GM12801 (cell line): ENCODE measurements at regions not wholly inside any gene's neighbourhood (a gene's known extent, or its start where the extent isn't known, plus 50 kb on each side); places are given as distances from the start of the nearest gene placed in this dataset.

Experiments used
- TF ChIP-seq, protein P1 (sequence below): IDR thresholded peaks from one replicate; pipeline ENCODE4 v1.5.1; 2011; ENCODE audit warnings: control low read depth; ENCODE audit not compliant: insufficient read length; ENCODE audit errors: extremely low read depth

GRCh38 chr13:73879346-73880015, 254.7 kb downstream of the KLF12 start:
- TF ChIP-seq, protein P1, sequence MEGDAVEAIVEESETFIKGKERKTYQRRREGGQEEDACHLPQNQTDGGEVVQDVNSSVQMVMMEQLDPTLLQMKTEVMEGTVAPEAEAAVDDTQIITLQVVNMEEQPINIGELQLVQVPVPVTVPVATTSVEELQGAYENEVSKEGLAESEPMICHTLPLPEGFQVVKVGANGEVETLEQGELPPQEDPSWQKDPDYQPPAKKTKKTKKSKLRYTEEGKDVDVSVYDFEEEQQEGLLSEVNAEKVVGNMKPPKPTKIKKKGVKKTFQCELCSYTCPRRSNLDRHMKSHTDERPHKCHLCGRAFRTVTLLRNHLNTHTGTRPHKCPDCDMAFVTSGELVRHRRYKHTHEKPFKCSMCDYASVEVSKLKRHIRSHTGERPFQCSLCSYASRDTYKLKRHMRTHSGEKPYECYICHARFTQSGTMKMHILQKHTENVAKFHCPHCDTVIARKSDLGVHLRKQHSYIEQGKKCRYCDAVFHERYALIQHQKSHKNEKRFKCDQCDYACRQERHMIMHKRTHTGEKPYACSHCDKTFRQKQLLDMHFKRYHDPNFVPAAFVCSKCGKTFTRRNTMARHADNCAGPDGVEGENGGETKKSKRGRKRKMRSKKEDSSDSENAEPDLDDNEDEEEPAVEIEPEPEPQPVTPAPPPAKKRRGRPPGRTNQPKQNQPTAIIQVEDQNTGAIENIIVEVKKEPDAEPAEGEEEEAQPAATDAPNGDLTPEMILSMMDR: no peak

DNA sequence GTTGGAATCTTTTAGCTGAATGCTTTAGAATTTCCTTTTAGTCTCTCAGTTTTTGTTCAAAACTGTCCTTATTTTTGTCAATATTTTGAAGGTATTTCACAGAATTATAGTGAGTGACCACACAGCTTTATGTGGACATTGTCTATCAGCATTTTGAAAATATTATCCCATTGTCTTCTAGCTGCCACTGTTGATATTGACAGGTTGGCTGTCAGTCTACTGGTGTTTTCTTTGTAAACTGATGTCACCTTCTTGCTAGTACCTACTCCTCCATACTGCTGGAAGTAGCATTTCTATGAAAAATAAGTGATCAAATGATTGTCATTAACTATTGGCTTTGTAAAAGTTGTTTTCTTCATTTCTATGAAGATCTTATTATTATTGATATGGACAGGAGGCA, 256.8 kb downstream of the KLF12 start:
- TF ChIP-seq, protein P1: no peak

GRCh38 chr13:73876323-73876722, 257.9 kb downstream of the KLF12 start:
- TF ChIP-seq, protein P1: no peak

DNA sequence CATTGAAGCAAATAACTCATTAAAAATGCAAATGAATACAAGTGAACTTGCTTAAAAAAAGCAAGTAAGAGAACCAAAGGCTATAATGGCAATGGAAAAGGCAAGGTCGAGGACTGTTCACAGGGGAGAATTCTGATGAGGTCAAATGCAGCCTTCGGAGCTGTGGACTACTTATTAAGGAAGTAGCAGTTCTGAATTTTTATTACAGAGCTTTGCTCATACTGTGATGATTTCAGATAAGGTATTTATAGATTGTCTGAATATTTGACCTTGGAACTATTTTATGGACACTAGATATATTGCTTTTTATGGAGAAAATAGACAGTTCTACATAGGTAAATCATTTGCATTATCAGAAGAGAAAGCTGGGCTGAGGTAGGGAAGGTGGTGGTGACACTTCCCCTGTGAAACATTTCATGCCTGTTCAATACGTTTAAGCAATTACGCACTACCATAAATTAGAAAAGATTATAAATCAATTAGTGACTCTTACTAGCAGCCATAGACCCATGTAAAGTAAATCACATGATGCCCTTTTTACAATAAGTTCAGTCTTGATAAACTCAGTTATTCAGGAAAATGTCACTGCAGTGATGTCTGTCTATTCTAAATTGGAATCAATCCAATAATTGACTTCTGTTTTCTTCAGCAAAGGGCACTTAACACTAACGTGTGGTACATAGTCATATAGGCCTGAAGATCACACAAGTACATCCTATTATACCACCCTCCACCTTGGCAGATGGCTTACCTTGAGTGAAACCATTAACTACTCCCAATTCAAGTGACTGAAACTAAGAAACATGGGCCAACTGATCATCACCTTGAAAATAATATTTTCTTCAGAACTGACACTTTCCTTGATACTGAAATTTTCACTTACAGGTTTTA, 260.0 kb downstream of the KLF12 start:
- TF ChIP-seq, protein P1: no peak

DNA sequence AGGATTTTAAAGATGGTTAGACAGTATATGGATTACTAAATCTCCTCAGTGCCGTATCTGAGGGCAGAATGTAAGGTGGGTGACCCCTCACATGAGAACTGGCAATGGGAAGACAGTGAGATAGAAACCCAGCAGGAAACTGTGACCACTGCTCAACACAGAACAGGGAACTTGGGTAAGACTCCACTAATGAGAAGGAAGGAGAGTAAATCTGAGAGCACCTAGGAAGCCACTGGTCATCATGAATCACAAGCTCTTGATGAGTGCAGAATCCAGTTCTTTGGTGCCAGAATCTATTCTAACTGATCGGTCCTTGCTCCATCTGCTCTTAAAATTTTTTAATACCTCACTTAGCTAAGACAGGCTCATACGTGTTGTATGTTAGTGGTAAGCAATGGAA, 261.8 kb downstream of the KLF12 start:
- TF ChIP-seq, protein P1: no peak

GRCh38 chr13:73870970-73871935, 263.0 kb downstream of the KLF12 start:
- TF ChIP-seq, protein P1: no peak

DNA sequence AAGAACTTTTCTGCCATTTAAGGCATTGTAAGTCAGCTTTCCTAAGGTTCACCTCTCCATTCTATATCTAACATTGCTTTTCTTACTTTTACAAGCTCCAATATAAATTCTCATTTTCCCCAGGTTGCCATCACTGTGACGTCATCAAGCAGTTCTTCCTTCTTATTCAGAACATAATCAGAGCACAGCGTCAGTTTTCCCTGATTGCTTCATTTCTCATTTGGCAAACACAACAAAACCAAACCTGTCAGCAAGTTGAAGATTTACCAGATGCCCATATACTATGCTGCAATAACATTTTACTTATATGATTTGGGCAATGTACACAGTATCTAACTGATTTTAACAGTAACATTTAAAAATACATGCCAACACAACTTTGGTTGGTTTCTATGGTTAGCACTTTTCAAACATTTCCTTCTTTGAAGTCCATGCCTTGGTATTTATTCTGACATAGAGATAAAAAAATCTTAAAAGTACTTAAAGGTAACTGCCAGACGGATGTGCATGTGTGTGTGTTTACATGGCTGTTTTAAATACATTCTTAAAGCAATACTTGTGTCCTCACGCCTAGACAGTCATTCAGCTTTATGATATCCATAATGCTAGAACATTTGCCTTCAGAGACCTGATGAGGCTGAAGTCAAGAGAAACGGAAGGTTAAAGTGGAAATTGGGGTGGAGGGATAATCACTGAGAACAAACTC, 264.0 kb downstream of the KLF12 start:
- TF ChIP-seq, protein P1: no peak
